GM12872 (cell line): ENCODE measurements at regions not wholly inside any gene's neighbourhood (a gene's known extent, or its start where the extent isn't known, plus 50 kb on each side); places are given as distances from the start of the nearest gene placed in this dataset.

Source experiments
- TF ChIP-seq, protein P1 (sequence below): IDR thresholded peaks from 3 replicates; pipeline ENCODE4 v1.5.1; 2011; ENCODE audit warnings: low read depth, mild to moderate bottlenecking, low read length, moderate library complexity; ENCODE audit not compliant: insufficient read depth

DNA sequence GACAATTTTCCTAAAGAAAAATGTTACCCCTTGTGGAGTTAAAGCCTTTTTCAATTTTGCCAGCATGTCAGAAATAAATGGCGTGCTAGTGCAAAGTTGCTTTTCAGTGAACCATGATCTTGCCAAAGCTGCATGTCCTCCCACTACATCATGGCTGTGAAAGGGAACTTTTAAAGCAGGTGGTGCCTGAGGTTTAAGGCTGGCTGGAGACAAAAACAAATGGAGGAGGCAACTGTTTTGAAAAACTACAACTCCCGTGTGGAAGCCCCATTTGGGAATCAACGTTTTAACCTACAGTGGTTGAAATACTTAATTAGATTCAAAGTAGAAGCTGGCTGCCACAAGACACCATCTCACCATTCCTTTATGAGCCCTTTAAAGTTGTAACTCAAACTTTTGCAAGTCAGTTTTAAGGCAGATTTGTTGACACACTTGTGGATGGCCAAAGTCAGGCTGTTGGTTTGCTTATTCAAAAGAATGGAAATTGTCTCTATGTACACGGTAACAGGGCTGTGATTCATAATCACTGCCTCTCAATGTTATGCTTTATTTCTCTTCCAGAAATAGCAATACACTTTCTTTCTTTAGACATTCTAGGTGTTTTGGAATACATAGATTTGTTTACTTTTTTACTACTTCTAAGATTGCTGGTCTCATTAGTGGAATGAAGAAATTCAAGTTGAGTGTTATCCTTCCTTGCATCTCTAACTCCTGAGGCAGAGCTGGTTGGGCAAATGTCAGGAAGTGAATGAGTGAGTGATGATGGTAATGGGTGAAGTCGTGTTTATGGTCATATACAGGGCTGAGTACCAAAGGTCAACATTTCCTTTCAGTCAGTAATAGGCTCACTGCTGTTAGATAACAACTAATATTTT lies 196.4 kb upstream of the GMDS start:
- TF ChIP-seq, protein P1, sequence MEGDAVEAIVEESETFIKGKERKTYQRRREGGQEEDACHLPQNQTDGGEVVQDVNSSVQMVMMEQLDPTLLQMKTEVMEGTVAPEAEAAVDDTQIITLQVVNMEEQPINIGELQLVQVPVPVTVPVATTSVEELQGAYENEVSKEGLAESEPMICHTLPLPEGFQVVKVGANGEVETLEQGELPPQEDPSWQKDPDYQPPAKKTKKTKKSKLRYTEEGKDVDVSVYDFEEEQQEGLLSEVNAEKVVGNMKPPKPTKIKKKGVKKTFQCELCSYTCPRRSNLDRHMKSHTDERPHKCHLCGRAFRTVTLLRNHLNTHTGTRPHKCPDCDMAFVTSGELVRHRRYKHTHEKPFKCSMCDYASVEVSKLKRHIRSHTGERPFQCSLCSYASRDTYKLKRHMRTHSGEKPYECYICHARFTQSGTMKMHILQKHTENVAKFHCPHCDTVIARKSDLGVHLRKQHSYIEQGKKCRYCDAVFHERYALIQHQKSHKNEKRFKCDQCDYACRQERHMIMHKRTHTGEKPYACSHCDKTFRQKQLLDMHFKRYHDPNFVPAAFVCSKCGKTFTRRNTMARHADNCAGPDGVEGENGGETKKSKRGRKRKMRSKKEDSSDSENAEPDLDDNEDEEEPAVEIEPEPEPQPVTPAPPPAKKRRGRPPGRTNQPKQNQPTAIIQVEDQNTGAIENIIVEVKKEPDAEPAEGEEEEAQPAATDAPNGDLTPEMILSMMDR: no peak

DNA sequence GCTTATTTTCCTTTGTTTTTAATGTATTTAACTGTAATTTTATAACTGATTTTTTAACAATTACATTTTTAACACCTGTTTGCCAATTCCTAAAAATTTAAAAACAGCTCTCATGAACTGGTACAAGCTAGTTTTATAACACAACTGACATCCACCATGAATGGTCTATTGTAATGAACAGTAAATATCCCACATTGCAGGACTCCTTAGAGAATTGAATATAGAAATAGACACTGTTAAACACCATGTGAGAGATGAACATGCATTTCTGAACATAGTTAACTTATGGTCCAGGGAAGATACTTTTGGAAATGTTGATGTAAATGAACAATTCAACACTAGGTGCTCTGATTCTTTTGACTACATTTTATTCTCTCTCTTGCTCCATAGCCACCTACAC lies 195.1 kb upstream of the GMDS start:
- TF ChIP-seq, protein P1: no peak

DNA sequence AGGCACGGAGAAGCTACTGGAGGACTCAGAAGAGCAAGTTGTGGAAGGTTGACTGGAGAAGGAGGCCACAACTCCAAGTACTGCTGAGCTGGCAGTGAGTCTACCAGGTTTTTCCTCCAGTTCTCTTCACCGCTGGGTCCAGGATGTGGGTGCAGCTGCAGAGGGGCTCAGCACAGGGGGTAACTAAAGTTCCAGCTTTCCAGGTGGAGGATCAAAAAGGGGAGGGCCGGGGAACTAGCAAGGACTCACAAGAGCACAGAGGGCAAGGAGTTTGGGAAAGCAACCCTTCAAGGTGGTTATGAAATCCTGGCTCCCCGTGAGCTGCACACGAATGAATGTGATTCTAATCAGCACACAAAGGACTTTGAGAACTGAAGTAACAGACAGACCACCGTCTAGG lies 194.2 kb upstream of the GMDS start:
- TF ChIP-seq, protein P1: no peak

DNA sequence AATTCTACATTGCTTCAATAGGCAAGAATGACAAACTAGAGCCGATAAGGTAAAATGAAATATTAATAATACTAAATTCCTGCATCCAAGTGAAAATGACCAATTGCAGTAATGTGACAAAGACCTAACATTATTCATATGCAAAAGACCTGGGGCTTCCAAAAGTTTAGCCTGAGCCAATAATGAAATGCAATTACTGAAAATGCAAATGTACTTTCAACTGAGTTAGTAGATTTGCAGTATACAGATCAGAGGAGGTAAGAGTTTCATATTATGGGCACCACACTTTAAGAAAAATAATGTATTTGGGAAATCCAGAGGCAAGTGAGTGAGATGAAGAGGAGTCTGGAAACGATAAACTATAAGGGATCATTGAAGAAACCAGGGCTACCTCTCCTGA lies 193.7 kb upstream of the GMDS start:
- TF ChIP-seq, protein P1: no peak

DNA sequence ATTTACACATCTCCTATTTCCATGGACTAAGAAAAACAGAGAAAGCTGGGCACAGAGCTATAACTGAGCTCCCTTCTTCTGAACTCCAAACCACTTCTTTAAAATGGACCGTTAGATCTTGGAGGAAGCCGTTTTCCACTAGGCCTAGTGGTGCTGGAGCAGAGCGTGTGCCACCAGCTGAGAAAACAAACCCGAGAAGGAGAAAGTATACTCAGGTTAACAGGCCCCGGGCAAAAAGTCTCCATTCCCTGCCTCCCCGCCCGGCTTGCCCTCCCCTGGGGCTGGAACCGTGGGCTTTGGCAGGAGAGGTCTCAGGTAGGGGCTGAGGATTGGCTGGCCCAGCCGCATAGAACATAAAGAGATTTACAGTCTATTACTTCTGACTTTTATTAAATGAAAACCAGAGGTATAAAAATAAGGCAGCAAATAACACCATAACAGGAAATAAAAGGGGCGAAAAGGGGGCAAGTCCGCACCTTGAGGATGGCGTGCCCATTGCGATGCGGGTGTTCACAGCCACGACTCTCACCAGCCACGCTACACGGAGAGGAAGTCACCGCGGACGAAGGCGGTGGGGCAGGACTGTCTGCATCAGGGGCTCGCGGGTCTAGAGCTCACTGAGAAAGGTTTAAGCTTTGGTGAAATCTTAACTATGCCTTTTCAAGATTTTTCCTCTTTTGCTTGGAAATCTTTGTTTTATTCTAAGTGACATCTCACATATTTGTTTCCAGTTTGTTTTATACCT lies 191.2 kb upstream of the GMDS start:
- TF ChIP-seq, protein P1: no peak

DNA sequence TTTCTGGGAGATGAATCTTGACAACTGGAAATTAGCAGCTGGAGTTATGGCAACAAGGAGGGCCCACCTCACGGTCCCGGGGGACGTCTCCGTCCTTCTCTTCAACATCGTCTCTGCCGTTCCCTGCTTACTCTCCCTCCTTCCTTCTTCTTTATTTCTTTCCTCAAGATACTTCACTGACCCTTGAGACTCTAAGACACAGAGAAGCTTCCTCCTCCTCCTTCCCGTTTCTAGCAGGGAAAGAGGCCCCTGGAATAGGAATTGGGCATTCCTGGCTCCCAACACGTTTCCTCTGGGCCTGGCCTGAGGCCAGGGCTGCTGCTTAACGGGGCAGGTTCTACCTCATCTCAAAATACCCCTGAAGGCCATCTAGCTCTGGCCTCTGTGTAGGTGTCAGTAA lies 189.9 kb upstream of the GMDS start:
- TF ChIP-seq, protein P1: no peak

DNA sequence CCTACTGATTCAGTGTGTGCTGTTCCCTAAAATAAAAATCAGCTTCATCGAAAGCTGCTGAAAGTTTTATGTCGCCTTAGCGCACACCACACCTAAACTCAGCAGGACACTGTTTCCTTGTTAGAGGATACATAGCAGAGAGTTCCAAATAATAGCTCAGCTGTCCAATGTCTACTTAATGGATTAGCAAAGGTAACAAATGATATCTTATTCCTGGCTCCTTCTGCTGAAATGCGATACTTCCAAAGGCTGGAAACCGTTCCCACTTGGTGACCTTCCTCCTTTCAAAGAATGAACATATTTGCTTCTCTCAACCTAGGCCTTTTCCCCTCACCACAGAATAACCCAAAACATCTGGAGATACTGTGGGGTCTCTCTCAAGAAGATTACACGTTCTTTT lies 189.5 kb upstream of the GMDS start:
- TF ChIP-seq, protein P1: no peak
